SK-N-DZ (cell line): ENCODE measurements at regions not wholly inside any gene's neighbourhood (a gene's known extent, or its start where the extent isn't known, plus 50 kb on each side); places are given as distances from the start of the nearest gene placed in this dataset.

Experiments
- DNase-seq: peaks from one replicate; pipeline ENCODE4 v3.0.0-alpha.2; 2015; ENCODE audit warnings: low spot score
- small RNA-seq, 2 experiments: library from RNA; depleted of rRNA; stranded (forward); fragments of <200 nt; gene quantifications; one replicate each; pipeline ENCODE3, GENCODE V24; 2014

- DNase-seq = no peak
These were observed 123.0 kb upstream of the POU3F2 start for GRCh38 chr6:98711380-98711779.

DNA sequence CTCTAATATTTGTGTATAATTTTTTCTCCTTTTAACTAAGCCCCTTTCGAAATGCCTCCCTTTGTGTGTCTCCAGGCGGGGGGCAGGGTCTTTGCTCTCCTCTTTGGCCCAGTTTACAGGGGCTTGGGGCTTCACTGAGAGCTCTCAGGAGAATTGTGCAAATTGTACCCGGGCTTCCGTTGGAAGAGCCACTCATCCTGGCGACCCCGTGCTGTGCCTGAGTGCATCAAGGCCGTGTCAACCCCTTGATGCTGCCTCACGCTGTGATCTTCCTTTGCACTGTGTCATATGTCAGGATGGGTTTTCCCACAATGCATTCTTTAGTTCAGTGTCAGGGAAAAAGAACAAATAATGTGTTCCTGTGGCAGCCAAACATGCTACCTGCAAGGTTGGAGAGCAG, 118.0 kb upstream of the POU3F2 start:
- DNase-seq = no peak

DNA sequence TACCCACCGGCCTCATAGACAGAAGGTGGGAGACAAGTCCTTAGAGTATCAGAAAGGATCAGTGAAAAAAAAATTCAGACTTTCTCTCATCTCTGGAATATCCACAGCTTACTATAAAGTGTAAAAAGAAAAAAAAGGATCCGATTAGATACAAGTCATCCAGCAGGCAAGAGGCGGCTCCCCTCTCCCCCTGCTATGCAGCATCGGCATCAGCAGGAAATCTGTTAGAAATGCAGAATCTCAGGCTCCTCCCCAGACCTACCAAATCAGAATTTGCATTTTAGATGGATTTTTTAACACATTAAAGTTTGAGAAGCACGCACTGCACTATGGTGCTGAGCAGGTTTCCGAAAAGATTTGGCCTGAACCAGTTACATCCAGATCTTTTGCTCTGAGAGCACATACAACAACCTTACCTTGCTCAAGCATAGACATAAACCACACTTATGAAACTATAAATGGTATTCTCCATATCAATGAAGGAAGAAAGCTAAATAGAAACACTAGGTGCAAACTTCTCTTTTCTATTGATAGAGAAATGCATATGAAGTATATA, 117.0 kb upstream of the POU3F2 start:
- DNase-seq = no peak

DNA sequence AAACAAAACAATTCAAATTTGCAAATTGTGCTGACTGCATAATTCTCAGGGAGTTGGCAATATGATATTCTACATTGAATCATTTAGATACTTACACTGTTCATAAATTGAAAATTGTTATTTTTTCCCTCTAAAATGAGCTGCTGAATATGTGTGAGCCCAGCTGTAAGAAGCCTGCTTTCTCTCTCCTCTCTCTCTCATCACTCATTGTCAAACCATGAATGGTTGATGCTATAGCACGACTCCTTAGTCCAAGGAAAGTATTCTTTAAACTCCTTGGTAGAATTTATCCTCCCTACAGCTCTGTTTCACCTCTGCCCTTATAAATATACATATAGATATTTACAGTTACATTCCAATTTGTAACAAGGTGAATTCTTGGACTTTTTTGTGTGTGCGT, 116.4 kb upstream of the POU3F2 start:
- no peak for DNase-seq

GRCh38 chr6:98724537-98724936, 109.8 kb upstream of the POU3F2 start:
- no peak for DNase-seq

- no peak for DNase-seq
These were observed 87.1 kb upstream of the POU3F2 start for GRCh38 chr6:98747273-98747672.

DNA sequence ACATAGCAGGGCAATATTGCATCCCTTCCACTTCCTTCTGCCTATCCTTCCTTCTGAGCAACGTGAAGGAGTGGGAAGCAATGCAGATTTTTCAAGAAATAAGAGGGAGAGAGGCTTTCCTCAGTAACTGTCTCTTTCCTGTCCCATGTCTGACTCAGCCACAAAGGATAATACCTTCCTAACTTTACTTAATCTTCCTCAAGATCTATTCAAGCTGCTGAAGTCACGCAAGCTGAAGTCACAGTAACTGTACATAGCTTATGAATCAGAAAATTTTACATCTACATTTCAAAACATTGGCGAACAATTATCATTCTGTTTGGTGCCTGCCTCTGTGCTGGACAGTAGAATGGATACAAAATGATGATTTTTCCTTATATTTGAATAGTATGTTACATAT, 86.4 kb upstream of the POU3F2 start:
- no peak for DNase-seq

DNA sequence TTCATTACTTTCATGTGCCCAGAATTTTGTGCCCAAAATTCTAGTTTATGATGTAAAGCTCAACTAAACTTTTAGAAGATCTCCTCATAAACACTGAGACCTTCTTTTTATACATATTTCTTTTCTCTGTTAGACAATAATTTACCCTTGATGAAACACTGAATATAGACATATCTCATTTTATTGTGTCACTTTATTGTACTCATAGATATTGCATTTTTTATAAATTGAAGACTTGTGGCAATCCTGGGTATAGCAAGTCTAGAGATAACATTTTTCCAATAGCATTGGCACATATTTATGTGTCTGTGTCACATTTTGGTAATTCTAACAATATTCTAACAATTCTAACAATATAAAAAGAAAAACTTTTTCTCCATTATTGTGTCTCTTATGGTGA, 74.9 kb upstream of the POU3F2 start:
- DNase-seq = no peak

- no peak for DNase-seq
These were observed 69.9 kb upstream of the POU3F2 start for GRCh38 chr6:98764373-98764911.

- DNase-seq = peak; percentile 42
These were observed 64.8 kb upstream of the POU3F2 start for GRCh38 chr6:98769546-98769945.

DNA sequence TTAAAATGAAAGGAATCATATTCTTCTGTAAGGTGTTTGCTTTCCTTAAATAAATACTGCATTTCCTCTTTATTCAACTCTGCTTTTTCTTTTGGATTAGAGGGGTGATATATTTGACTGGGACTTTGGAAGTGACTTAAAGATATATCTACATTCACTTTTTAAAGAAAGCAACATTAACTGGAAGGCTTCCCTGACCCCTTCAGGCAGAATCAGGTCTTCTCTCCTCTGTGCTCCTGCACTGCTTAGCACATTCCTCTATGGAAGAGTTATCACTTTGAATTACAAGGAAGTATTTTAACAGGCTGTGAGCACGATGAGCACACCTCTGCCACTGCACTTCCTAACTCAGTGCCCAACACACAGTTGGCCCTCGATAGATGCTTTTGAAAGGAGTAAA, 59.2 kb upstream of the POU3F2 start:
- no peak for DNase-seq

GRCh38 chr6:98777762-98778161, 56.6 kb upstream of the POU3F2 start:
- DNase-seq = no peak

GRCh38 chr6:98779618-98780017, 54.8 kb upstream of the POU3F2 start:
- no peak for DNase-seq

GRCh38 chr6:98782772-98783171, 51.6 kb upstream of the POU3F2 start:
- no peak for DNase-seq

DNA sequence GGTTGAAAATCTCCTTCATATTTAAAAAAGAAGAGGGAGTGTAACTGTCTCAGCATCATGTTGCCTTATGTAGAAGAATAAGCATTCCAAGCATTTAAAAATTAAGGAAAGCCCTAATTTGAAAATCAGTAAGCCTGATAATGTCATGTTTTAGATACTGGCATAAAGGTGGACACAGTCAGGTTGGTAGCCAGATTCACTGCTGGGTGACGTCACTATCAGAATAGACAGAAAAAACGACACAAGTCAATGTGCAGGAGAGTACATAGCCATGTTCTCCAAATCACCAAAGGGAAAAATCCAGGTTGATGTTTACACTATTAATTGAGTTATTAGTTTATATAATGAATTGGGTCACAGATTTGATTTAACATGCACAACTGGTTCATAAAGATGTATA, 50.8 kb upstream of the POU3F2 start:
- no peak for DNase-seq

Small RNA genes in the stretch of these regions (small RNA-seq; reads per million reads assigned to genes)
- gene AL589826.1 (0 reads per million in 2 experiments), gene MIR2113 (0.03 to 0.09 reads per million in 2 experiments)
